Caki2 (cell line): ENCODE measurements at regions not wholly inside any gene's neighbourhood (a gene's known extent, or its start where the extent isn't known, plus 50 kb on each side); places are given as distances from the start of the nearest gene placed in this dataset.
A peak's percentile ranks its signal among the peaks of the same experiment; 100 is the strongest.
"Not testable (repeated sequence)": the region's sequence is repeated elsewhere in the genome, so short reads cannot be mapped to it uniquely, and the experiment has no call there.

Source experiments
- DNase-seq: peaks from one replicate; pipeline ENCODE4 v3.0.0-alpha.2; 2015; ENCODE audit warnings: low read depth
- in situ Hi-C: cut with HindIII; loops from 2 replicates; pipeline ENCODE4 v1.10.0; 2016; ENCODE audit warnings: low sequenced_read_pairs, low pct_unique_long_range_greater_than_20kb, mixed read lengths

- DNase-seq, in situ Hi-C loops: not testable (repeated sequence)
Measured at GRCh38 chr4:102397056-102397455, 51.8 kb upstream of the SLC39A8 start.

GRCh38 chr4:102399021-102399420 is 53.7 kb upstream of the SLC39A8 start:
- in situ Hi-C loops: no loop called here
- DNase-seq: no peak

DNA sequence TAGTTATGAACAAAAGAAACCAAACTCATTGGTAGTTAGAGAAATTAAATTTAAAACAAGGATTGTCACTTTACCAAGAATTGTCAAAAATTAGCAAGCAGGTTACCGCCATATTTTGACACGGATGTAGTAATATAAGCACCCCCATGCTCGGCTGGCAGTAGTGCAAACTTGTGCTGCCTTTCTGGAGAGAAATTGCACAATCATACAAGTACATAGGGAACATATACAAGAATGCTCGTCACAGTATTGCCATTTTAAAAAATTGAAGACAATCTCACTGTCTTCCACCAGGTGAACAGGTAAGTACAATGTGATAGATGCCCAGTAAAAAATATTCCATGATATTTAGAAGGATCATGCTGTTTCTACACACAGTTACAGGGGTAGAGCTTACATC is 55.6 kb upstream of the SLC39A8 start:
- DNase-seq: no peak
- in situ Hi-C loops: no loop called here

DNA sequence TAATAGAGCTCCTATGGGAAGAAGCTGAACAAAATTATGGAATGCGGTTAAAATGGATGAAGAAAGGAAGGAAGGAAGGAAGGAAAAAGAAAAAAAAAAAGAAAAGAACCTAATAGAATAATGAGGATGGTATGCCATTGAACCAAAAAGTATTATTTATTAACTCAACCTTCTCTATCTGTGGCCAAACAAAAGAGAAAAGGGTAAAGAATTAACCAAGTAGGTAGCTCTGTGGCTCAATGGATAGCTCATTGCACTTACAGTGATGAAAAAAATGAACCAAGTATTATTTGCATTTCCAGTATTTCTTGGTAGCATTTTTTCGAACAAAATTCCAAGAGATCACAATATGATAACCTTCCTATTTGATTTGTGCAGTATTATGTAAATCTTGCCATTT is 56.9 kb upstream of the SLC39A8 start:
- in situ Hi-C loops: no loop called here
- DNase-seq: no peak

GRCh38 chr4:102403116-102403515 is 57.8 kb upstream of the SLC39A8 start:
- in situ Hi-C loops: no loop called here
- DNase-seq: no peak

- in situ Hi-C loops: no loop called here
Measured at GRCh38 chr4:102404431-102404969, 59.2 kb upstream of the SLC39A8 start.

DNA sequence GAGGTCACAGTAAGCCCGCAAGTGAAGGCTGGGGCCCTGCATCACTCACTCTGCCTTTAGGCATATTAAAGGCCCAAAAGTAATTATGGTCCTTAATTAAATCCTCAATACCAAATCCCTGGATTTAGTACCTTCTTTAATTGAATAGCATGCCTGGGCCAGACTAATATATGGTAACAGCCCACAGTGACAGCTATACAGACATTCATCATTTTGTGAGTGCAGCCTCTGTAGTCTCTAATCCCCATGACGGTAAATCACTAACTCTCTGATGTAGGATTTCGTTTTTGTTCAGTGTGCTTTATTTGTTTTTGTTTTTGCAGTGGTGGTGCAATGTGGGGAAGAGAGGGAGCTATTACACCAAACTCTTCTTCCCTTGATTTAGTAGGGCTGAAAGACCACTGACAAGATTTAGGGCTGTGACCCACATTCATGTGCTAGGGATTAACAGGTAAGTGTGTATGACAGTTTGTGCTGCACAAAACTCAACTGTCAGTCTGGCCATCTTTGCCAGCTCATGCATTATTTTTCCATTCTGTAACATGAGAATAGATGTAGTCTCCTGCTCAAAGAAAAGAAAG is 60.6 kb upstream of the SLC39A8 start:
- DNase-seq: no peak
- in situ Hi-C loops: no loop called here

More at GRCh38 chr4:102404431-102404969, 59.2 kb upstream of the SLC39A8 start:
- no peak for DNase-seq

DNA sequence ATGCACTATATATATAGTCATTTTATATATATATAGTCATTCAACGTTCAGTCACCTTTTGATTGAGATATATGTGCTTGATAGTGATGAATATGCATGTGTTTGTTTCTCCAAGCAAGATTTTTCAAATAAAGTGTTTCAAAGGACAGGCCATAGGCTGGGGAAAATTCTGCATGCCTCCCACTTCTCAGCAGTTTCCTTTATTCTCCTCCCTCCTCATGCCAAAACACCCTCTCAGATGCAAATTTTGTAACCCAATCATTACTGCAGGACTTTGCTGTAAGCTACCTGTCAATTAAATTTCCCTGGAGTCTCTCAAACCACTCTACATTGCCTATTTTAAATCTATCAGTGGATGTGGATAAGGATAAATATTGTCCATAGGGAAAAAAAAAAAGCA is 65.6 kb upstream of the SLC39A8 start:
- DNase-seq, in situ Hi-C loops: not testable (repeated sequence)

- no peak for DNase-seq
- in situ Hi-C loops: no loop called here
Measured at GRCh38 chr4:102411408-102411807, 66.1 kb upstream of the SLC39A8 start.

GRCh38 chr4:102416765-102417164 is 71.5 kb upstream of the SLC39A8 start:
- in situ Hi-C loops: no loop called here
- no peak for DNase-seq

- in situ Hi-C loops: no loop called here
- DNase-seq: no peak
Measured at GRCh38 chr4:102420563-102421398, 75.5 kb upstream of the SLC39A8 start.

DNA sequence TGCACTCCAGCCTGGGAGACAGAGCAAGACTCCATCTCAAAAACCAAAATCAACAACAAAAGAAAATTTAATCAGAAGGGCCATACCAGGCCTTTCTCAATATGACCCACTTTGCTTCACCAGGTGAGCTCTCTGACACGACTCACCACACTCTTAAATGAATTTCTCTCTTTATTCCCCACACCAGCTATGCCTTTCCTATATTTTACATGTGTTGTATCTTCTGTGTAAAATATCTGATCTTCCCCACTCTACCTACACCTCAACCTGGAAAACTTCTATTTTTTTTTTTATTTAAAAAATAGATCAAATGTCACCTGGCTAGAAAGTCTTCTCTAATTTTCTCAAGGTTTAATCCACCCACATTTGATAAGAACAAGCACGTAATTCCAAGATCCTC is 77.6 kb upstream of the SLC39A8 start:
- no peak for DNase-seq
- in situ Hi-C loops: no loop called here

GRCh38 chr4:102423375-102423774 is 77.8 kb upstream of the NFKB1 start:
- in situ Hi-C loops: no loop called here
- no peak for DNase-seq

GRCh38 chr4:102427371-102427998 is 73.7 kb upstream of the NFKB1 start:
- in situ Hi-C loops: no loop called here

DNA sequence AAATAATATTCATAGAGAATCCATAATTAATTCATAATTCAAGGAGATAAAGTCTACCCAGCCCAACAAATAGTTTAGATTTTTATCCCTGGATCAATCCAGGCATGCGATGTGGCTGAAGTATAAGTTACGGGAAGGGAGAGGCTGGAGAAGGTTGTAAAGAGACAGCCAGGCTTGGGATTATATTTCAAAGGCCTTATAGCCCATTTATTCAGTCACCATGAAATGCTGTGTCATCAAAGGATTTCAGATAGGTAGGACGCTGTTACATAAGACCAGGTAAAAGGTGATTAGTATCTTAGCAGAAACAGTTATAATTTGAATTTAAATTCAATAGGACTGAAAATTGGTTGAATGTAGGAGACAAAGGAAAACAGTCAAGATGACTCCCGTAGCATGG is 73.0 kb upstream of the NFKB1 start:
- in situ Hi-C loops: no loop called here
- DNase-seq: no peak

More at GRCh38 chr4:102427371-102427998, 73.7 kb upstream of the NFKB1 start:
- DNase-seq: no peak

DNA sequence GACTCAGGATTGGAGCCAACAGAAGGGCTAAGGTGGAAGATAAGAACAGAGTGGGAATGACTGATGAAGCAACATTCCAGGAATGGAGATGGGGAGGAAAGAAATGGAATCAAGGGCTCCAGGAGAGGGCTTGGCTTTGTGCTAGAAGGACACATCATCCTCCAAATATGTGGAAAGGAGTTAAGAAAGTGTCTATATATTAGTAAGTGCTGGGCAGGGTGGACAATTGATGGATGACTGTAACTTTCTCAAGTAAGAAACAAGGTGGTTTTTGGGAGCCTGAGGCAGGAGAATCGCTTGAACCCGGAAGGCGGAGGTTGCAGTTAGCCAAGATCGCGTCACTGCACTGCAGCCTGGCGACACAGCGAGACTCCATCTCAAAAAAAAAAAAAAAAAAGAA is 71.6 kb upstream of the NFKB1 start:
- in situ Hi-C loops: no loop called here
- peak; percentile 90 for DNase-seq

DNA sequence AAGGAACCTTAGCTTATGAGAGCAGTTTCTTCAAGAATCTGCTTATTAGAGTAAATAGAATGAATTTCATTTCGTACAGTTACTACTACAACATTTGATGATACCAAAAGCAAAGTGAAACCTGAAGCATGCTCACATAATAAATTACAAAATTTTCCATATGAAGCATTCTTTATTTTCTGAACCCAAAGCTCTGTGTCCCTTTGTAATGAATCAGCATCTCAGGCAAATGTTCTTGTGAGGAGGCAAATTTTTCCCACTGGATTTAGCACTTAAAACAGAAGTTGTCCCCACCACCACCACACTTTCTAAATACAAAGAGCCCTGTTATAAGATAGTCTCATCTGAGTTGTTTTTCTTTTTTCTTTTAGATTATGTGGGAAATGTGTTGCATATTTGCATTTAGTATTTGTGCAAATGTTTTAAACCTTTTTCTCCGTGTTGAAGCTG is 70.7 kb upstream of the NFKB1 start:
- in situ Hi-C loops: no loop called here
- peak; percentile 28 for DNase-seq

DNA sequence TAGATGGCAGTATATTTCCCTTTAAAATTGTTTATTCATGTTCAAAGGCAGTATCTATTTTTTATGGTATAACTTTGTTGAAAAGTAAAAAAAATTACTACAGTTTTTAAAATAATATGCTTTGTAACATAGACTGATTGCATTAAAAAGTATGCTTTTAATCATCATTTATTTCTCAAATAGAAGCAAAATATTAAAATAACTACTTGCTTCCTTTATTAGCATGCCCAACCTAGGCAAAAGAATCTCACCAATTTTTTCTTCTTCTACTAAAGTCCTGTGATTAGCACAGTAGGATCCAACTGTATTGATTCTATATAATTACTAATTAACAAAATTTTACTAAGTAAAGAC is 69.6 kb upstream of the NFKB1 start:
- in situ Hi-C loops: no loop called here
- no peak for DNase-seq

DNA sequence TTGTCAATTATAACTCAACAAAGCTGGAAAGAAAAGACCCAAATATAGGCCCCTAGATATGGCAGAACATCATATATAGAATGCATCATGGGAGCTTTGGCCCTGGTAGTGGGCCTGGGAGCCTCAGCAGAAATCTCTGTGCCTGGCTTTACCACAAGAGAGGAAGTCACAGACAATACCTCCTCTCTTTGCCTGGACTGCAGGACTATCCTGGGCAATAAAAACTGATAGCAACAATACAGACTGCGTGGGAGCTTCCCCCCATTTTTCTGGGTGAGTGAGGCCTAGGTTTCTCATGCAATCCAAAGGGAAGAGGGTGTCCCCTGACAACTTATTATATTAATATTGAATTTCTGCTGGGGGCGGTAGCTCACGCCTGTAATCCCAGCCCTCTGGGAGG is 64.0 kb upstream of the NFKB1 start:
- no peak for DNase-seq
- in situ Hi-C loops: no loop called here
